Tibial nerve (tissue), 4 donors: ENCODE measurements at regions not wholly inside any gene's neighbourhood (a gene's known extent, or its start where the extent isn't known, plus 50 kb on each side); places are given as distances from the start of the nearest gene placed in this dataset. TPM values are rescaled to one million over a fixed set of nuclear protein-coding genes. Genes with fewer than 3 reads are reported as not detected.

ENCODE experiments used
- DNase-seq, 2 donors: peaks; one replicate each; pipeline ENCODE4 v3.0.0-alpha.2; 2019; ENCODE audit warnings: low spot score in 2 of 2
- H3K27ac ChIP-seq, 4 donors: fragments of 200-600 bp; sonication (generic) in 3 of 4; one replicate each; pipeline ENCODE4 v1.5.1; 2017 to 2019; ENCODE audit warnings: mild to moderate bottlenecking in 1 of 4
- H3K27me3 ChIP-seq, 2 donors: fragments of 200-600 bp; sonication (generic) in 1 of 2; one replicate each; pipeline versions ENCODE4 v1.5.1 to v1.6.0; 2017 to 2019
- H3K36me3 ChIP-seq, 3 donors: fragments of 200-600 bp; sonication (generic); one replicate each; pipeline ENCODE4 v1.5.1; 2018 to 2019
- H3K4me1 ChIP-seq, 4 donors: fragments of 200-600 bp; sonication (generic) in 3 of 4; one replicate each; pipeline ENCODE4 v1.5.1; 2017 to 2019
- H3K4me3 ChIP-seq, 4 donors: fragments of 200-600 bp; sonication (generic) in 3 of 4; one replicate each; pipeline ENCODE4 v1.5.1; 2017 to 2019; ENCODE audit warnings: mild to moderate bottlenecking in 1 of 4, moderate library complexity in 1 of 4
- H3K9me3 ChIP-seq, 4 donors: fragments of 200-600 bp; sonication (generic) in 3 of 4; one replicate each; pipeline ENCODE4 v1.5.1; 2017 to 2019
- EP300 ChIP-seq, 2 donors: sonication (generic); formaldehyde crosslinking; IDR thresholded peaks; one replicate each; pipeline ENCODE4 v1.6.1; 2017; ENCODE audit warnings: antibody characterized with exemption in 2 of 2, mild to moderate bottlenecking in 1 of 2
- POLR2A ChIP-seq, 2 donors: fragments of 450-650 bp; IDR thresholded peaks; one replicate each; pipeline ENCODE4 v1.6.1; 2017; ENCODE audit warnings: antibody characterized with exemption in 2 of 2, mild to moderate bottlenecking in 2 of 2, moderate library complexity in 2 of 2
- WGBS, 2 donors: methylation state at CpG; one replicate each; pipeline ENCODE4 v1.1.5; 2018; 5-methylcytosine and 5-hydroxymethylcytosine counted together
- small RNA-seq: library from RNA; depleted of rRNA; stranded (forward); fragments of <200 nt; gene quantifications from one replicate; pipeline ENCODE3, GENCODE V24; 2016
- TF ChIP-seq, protein P1 (sequence below), 5 experiments: fragments of 200-600 bp in 3 of 5; fragments of 450-650 bp in 2 of 5; sonication (generic) in 3 of 5; IDR thresholded peaks; one replicate each; pipeline ENCODE4 v1.5.1; 2016 to 2019; ENCODE audit warnings: antibody characterized with exemption in 5 of 5, mild to moderate bottlenecking in 3 of 5, moderate library complexity in 2 of 5

DNA sequence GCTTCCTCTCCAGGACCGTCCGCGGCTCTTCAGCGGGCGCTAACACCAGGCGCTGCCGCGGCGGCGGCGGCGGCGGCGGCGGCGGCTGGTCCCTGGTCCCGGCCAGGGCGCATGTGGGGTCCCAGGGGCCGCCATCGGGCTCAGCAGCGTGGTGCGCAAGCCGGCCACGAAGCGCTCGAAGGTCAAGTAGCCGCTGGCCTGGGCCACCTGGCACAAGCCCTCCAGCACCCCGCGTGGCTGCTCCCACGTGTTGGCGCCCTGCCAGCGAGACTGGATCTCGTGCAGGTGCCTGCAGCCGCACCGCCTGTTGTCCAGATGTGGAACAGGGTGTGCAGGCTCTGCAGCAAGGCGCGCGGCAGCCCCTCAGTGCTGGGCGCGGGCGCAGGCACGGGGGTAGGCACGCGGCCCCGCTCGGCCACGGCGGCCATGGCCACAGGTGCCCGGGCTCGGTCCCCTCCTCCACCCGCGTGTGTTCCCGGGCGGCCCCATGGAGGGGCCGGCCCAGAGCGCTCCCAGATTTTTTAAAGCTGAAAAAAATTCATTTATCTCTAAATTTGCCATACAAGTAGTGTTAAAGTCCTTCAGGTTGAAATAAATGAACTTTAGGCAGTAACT is 884.2 kb upstream of the ZNF722 start:
- no peak for DNase-seq
- H3K36me3 ChIP-seq, result no peaks in the 10 kb centered on the region
- H3K9me3 ChIP-seq, result peaks cover 0 to 50% (median 0%) of the 10 kb centered on the region in 4 donors
- no peaks in the 10 kb centered on the region for H3K4me1 ChIP-seq
- WGBS, 2 donors, result 74 to 78% methylated on average over 31 to 38 of the region's 56 CpGs
- no peak overlapping the region for H3K27ac ChIP-seq
- no peak overlapping the region for H3K4me3 ChIP-seq
- no peaks in the 10 kb centered on the region for H3K27me3 ChIP-seq
- TF ChIP-seq POLR2A (IDR thresholded peaks at IDR 0.05) (no peak), EP300 (IDR thresholded peaks at IDR 0.05) (no peak)
- TF ChIP-seq, protein P1, sequence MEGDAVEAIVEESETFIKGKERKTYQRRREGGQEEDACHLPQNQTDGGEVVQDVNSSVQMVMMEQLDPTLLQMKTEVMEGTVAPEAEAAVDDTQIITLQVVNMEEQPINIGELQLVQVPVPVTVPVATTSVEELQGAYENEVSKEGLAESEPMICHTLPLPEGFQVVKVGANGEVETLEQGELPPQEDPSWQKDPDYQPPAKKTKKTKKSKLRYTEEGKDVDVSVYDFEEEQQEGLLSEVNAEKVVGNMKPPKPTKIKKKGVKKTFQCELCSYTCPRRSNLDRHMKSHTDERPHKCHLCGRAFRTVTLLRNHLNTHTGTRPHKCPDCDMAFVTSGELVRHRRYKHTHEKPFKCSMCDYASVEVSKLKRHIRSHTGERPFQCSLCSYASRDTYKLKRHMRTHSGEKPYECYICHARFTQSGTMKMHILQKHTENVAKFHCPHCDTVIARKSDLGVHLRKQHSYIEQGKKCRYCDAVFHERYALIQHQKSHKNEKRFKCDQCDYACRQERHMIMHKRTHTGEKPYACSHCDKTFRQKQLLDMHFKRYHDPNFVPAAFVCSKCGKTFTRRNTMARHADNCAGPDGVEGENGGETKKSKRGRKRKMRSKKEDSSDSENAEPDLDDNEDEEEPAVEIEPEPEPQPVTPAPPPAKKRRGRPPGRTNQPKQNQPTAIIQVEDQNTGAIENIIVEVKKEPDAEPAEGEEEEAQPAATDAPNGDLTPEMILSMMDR (IDR thresholded peaks at IDR 0.05), result no peak

Small RNA genes lying in the stretch of these regions (small RNA-seq; reads per million reads assigned to genes)
- not detected for gene RNU6-417P
